IPS DF 19.7 (cell line): ENCODE measurements at regions not wholly inside any gene's neighbourhood (a gene's known extent, or its start where the extent isn't known, plus 50 kb on each side); places are given as distances from the start of the nearest gene placed in this dataset.

Experiments used
- DNase-seq: peaks from one replicate; pipeline ENCODE4 v3.0.0-alpha.2; 2013; ENCODE audit warnings: low read depth, low spot score

- no peak for DNase-seq
Measured at GRCh38 chr4:27267339-27267969, 406.8 kb downstream of the STIM2 start.

GRCh38 chr4:27267970-27268355, 407.3 kb downstream of the STIM2 start:
- no peak for DNase-seq

GRCh38 chr4:27270435-27270834, 409.8 kb downstream of the STIM2 start:
- DNase-seq = no peak

GRCh38 chr4:27271555-27271954, 410.9 kb downstream of the STIM2 start:
- DNase-seq = no peak

- no peak for DNase-seq
Measured at GRCh38 chr4:27272217-27272616, 411.6 kb downstream of the STIM2 start.

GRCh38 chr4:27276307-27277073, 415.8 kb downstream of the STIM2 start:
- DNase-seq = no peak

- DNase-seq = peak; percentile 33
Measured at GRCh38 chr4:27278615-27279375, 418.2 kb downstream of the STIM2 start.

- DNase-seq = no peak
Measured at GRCh38 chr4:27288496-27288895, 427.9 kb downstream of the STIM2 start.

GRCh38 chr4:27289704-27290103, 429.1 kb downstream of the STIM2 start:
- DNase-seq = no peak

GRCh38 chr4:27293831-27294230, 433.2 kb downstream of the STIM2 start:
- DNase-seq = no peak

- no peak for DNase-seq
Measured at GRCh38 chr4:27304751-27305150, 444.1 kb downstream of the STIM2 start.

GRCh38 chr4:27305246-27305645, 444.6 kb downstream of the STIM2 start:
- DNase-seq = no peak

- DNase-seq = no peak
Measured at GRCh38 chr4:27308379-27308778, 447.7 kb downstream of the STIM2 start.

- DNase-seq = no peak
Measured at GRCh38 chr4:27315625-27316024, 455.0 kb downstream of the STIM2 start.

GRCh38 chr4:27316176-27316575, 455.5 kb downstream of the STIM2 start:
- no peak for DNase-seq

- DNase-seq = peak; percentile 61
Measured at GRCh38 chr4:27318740-27319139, 458.1 kb downstream of the STIM2 start.

- DNase-seq = no peak
Measured at GRCh38 chr4:27326991-27327390, 466.4 kb downstream of the STIM2 start.

- no peak for DNase-seq
Measured at GRCh38 chr4:27327421-27328181, 467.0 kb downstream of the STIM2 start.

- no peak for DNase-seq
Measured at GRCh38 chr4:27338530-27338929, 477.9 kb downstream of the STIM2 start.

GRCh38 chr4:27343411-27343810, 482.8 kb downstream of the STIM2 start:
- DNase-seq = no peak

- no peak for DNase-seq
Measured at GRCh38 chr4:27350161-27350560, 489.5 kb downstream of the STIM2 start.

- no peak for DNase-seq
Measured at GRCh38 chr4:27357283-27357682, 496.6 kb downstream of the STIM2 start.
